Loucy (cell line): ENCODE measurements at regions not wholly inside any gene's neighbourhood (a gene's known extent, or its start where the extent isn't known, plus 50 kb on each side); places are given as distances from the start of the nearest gene placed in this dataset.

Experiments used
- EZH2phosphoT487 ChIP-seq: fragments of 200-600 bp; IDR thresholded peaks from 2 replicates; pipeline ENCODE4 v1.6.1; 2018; ENCODE audit warnings: antibody characterized with exemption, mild to moderate bottlenecking, moderate library complexity, borderline replicate concordance
- TF ChIP-seq, protein P1 (sequence below): fragments of 200-600 bp; sonication (generic); conservative IDR thresholded peaks from 2 replicates; pipeline ENCODE4 v1.5.1; 2014; ENCODE audit warnings: mild to moderate bottlenecking, antibody characterized with exemption, low read length

DNA sequence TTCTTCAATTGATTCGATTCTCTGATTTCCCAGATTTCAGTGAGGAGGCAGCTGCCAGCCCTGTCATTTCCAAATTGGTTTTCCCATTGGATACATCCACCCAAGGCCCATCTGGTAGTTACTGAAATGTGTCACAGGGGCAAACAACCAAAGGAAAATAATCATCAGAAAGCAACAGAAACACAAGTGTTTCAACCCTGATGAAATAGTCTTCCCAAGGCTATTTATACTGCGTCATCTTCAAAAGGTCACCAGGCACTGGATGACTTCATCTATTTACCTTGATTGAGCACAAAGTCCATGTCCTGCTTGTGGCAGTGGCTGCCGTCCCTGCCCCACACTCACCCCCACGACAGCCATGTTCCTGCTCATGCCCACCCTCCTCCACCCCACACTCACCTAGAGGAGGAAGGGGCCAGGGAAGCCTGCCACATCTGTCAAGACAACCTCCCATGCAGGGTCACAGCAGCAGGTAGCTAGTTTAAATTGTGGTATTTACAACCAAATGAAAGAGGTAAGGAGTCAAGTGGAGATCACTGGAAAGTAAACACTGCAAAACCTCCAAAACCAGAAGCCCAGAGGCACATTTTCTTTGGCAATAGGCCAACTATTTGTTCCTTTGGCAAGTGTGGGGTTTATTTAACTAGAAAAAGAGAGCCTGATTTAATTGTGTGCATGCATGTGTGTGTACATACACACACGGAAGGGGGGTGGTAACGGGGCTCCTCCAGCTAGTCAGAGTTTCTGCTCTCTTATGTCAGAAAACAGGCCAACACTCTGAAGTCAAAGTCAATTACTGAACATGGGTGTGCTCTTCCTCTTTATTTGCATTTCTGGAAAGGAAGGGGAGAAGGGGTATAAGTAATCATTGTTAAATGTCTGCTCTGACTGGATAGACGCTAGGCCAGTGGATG is 49.5 kb upstream of the RAB4A start:
- TF ChIP-seq, protein P1, sequence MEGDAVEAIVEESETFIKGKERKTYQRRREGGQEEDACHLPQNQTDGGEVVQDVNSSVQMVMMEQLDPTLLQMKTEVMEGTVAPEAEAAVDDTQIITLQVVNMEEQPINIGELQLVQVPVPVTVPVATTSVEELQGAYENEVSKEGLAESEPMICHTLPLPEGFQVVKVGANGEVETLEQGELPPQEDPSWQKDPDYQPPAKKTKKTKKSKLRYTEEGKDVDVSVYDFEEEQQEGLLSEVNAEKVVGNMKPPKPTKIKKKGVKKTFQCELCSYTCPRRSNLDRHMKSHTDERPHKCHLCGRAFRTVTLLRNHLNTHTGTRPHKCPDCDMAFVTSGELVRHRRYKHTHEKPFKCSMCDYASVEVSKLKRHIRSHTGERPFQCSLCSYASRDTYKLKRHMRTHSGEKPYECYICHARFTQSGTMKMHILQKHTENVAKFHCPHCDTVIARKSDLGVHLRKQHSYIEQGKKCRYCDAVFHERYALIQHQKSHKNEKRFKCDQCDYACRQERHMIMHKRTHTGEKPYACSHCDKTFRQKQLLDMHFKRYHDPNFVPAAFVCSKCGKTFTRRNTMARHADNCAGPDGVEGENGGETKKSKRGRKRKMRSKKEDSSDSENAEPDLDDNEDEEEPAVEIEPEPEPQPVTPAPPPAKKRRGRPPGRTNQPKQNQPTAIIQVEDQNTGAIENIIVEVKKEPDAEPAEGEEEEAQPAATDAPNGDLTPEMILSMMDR: no peak
- TF ChIP-seq EZH2phosphoT487: no peak
